HG02852 (cell line): ENCODE measurements at regions not wholly inside any gene's neighbourhood (a gene's known extent, or its start where the extent isn't known, plus 50 kb on each side); places are given as distances from the start of the nearest gene placed in this dataset.

Experiments
- ATAC-seq: cut with Tn5 transposase; IDR thresholded peaks from one replicate; pipeline ENCODE4 v1.9.1; 2021; ENCODE audit warnings: mild to moderate bottlenecking, moderate library complexity; ENCODE audit not compliant: unreplicated experiment

- ATAC-seq, result no peak
These were observed 140.4 kb upstream of the MAGI2 start for GRCh38 chr7:79593866-79594301.

DNA sequence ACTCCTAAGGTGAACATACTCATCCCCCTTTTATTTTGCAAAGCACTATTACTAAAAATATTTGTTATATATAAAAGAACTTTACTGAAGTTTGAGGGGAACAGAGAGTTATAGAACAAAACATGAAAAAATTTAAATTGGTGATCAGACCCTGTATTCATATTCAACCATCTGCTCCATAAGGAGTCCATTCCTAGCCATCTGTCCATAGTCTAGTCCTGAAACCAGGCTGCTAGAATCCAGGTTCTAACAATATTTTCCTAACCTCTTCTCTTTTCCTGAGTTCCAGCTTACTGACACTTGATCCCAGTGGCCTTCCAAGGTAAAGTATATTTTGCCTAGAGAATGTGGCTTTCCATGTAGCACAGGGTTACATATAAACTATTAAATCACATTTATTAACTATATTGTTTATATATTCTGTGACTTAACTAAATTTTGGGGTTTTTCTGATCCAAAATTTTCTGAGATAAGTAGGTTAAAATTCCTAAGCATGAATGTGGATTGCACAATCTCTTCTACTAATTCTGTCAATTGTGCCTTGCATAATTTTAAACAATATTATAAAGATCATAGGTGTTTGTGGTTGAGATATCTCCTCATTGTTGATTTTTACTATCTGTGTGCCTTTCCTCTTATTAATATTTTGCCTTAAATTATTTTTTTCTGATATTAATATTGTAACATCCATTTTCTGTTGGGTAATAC is 137.6 kb upstream of the MAGI2 start:
- ATAC-seq, result no peak

DNA sequence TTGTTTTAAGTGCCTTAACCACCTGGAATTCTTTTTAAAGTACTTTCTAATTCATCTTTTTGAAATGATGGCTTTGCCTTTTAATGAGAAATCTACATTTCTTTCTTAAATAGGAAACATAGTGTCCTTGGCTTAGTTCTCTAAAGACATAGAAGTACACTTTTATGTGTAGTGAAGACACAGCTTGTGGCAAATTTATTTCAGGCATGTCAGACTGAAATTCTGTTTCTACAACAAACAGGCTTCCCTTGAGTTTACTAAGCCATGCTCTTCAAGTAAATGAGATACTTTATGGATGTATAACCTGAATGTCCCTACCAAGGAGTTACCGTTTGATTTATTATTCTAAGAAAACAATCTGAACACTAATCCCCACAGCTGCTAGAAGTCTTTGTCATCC is 136.9 kb upstream of the MAGI2 start:
- ATAC-seq, result no peak

GRCh38 chr7:79570903-79571302 is 117.4 kb upstream of the MAGI2 start:
- ATAC-seq, result no peak

DNA sequence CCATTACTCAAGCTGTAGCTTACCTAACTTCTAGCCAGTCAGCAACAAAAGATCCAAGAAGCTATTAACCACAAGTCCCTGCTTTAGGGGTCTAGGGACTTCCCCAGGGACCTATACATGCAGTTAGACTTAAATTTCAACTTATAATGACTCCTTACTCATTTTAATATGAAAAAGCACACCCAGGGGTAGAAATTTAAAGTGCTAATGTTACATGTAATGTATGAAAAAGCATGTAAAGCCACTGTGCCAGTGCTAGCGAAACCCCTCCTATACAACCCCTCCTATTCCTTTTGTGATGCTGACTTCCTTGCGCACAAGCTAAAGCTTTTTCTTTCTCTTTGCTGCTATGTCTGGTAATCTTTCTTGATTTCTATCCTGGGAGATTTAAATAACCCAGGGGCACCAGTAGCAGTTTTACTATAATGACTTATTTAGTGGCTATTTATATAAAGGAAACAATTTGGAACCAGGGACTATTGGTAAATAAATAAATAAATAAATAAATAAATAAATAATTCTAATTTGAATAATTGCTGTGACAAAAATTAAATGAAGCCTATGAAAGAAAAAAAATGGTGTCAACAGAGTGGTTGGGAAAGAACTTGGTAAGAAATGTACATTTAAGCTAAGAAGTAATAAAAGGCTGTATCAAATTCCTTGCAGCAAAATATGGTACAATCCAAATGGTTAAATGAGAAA is 110.5 kb upstream of the MAGI2 start:
- no peak for ATAC-seq

DNA sequence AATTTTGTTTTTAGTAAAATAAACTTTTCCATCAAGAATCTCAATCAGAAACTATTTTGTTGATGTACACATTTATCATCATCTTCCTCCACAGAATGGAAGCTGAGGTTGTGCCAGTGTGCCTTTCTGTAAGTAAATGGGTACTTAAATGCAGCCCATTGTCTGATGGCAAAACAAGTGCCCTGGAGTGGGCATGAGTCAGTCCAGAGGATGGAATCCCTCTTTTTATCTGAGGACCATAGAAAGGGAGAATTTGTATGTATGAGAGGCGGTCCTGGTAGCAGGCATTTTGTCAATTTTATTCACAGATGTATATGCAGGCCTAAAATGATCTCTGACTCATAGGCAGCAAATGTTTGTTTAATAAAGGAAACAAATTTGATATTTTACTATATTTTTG is 102.1 kb upstream of the MAGI2 start:
- no peak for ATAC-seq

DNA sequence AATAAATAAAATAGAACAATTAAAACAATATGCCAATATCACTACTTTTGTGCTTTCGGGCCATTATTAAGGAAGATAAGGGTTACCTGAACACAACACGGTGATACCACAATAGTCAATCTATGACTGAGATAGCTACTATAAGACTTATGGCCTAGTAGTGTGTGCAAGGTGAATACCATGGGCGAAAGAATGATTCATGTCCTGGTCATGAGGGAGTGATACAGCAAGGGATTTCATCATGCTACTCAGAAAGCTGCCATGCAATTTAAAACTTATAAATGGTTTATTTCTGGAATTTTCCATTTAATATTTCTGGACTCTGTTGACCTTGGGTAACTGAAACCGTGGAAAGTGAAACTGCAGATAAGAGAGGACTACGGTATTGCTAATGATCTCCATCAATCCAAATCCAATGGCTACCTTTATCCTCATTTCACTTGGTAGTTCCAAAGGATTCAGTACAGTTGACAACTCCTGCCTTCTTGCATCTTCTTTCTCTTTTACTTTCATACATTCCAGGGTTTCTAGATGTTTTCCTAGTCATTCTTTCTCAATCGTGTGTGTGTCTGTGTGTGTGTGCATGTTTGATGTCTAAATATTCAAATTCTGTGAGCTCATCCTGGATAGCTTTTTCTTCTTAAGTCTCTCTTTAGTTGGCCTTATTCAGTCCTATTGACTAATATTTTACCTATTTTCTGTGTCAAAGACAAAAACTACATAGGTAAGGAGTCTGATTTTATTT is 100.5 kb upstream of the MAGI2 start:
- no peak for ATAC-seq

GRCh38 chr7:79552463-79552862 is 99.0 kb upstream of the MAGI2 start:
- ATAC-seq, result no peak

DNA sequence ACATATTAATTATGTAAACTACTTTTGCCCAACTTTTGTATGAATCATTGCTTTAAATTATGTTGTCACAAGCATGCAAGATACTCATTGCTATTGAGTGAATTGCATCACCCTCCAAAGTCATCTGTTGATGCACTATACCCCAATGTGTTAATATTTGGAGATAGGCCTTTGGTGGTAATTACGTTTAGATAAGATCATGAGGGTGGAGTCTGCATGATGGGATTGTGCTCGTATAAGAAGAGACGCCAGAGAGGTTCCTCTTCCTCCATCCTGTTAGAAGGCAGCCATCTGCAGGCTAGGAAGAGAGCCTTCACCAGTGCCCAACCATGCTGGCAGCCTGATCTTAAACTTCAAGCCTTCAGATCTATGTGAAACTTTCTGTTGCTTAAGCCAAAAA is 95.3 kb upstream of the MAGI2 start:
- no peak for ATAC-seq

- no peak for ATAC-seq
These were observed 93.7 kb upstream of the MAGI2 start for GRCh38 chr7:79547132-79547531.

- no peak for ATAC-seq
These were observed 87.1 kb upstream of the MAGI2 start for GRCh38 chr7:79540592-79540991.

GRCh38 chr7:79534128-79534527 is 80.7 kb upstream of the MAGI2 start:
- ATAC-seq, result no peak

DNA sequence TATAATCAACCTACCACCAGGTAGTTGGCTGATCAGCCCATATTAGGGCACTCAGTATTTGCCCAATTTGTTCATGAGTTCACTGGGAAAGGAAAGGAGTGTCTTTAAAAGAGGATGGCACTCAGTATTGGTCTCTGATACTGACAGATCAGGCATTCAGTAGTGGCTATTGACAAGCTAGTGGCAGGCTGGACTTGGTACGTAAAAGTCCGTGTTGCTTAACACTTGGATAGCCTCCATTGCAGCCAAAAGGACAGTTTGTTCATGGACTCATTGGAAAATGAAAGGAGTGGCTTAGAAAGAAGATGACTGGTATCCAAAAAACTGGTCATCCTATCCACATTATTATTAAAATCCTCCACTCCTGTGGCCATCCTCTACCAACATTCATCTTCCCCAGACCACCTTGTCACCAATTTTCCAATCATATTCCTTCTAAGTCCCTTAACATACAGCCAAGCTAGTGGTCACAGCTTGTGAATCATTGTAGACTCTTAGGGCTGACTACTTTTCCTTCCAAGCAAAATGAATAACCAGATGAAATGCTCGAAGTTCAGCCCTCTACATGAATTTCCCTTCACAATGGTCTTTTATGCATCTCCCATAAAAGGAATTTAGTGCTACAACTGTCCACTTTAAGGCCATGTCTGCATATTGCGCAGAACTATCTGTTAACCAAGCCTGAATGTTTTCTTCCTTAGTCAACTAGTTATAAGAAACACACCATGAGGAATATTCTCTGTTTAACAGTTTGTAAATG is 78.6 kb upstream of the MAGI2 start:
- no peak for ATAC-seq

DNA sequence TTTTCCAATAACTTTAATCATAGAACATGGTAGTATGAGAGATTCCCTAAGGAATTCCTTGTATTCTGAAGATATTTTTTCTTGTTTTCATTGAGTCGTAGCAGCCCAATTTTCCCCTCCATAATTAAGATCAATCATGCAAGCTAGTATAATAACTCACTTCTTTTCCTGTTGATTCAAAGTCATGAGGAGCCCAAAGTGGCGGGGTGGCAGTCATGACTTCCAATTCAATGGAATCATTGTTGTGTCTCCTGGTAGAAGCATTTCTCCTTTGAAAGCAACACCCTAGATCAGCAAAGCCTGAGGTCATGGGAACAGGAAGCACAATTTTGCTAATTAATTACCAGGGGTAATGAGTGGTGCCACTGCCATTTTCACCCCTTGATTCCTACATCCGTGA is 77.6 kb upstream of the MAGI2 start:
- no peak for ATAC-seq

- ATAC-seq, result no peak
These were observed 76.4 kb upstream of the MAGI2 start for GRCh38 chr7:79529881-79530235.

DNA sequence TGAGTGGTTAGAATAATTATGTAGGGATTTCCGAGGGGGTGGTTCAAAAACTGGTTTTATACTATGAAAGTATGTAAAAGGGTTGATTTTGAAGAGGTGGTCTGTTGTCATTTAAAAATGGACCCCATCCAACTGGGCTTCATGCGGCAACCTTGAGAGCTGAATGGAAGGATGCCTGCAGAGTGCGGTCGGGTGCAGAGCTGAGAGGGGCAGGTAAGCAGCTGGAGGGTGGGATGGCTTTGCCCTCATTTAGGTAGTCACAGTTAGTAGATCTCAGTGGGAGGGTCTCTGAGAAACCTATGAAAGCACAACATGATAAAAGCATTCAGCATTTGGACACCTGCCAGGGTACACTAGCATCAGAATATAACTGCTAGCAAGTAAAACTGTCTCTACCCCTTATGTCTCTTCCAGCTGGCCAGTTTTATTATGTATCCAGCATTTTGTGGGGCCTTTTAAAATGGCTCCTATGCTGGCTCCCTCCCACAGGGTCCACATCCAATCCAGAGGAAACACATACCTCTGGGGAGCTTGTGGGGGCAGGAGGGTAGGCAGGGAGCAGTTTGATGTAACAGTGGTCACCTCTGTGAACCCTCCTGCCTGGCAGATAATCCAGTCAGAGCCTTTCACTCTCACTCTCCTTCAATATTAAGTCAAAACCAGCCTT is 75.9 kb upstream of the MAGI2 start:
- ATAC-seq, result no peak

- ATAC-seq, result no peak
These were observed 75.0 kb upstream of the MAGI2 start for GRCh38 chr7:79528421-79528820.

DNA sequence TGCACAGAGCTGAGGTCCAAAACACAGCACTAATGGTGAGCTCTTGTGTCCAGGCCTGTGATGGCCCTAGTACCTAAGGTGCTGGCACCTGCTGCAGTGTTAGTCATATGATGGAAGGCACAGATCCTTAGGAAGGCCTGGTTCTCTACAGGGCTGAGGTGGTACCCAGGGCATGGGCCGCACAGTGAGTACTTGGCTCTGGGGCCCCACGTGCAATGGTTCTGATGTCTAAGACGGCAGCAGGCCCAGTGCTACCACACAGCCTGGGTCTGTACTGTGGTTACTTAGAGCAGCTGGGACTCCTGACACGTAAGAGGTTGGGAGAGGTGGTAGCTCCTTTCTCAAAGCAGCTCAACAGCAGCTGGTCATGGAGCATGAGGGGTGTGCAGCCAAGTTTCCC is 70.6 kb upstream of the MAGI2 start:
- no peak for ATAC-seq

- no peak for ATAC-seq
These were observed 70.0 kb upstream of the MAGI2 start for GRCh38 chr7:79523436-79523835.

- no peak for ATAC-seq
These were observed 67.1 kb upstream of the MAGI2 start for GRCh38 chr7:79520543-79520942.

DNA sequence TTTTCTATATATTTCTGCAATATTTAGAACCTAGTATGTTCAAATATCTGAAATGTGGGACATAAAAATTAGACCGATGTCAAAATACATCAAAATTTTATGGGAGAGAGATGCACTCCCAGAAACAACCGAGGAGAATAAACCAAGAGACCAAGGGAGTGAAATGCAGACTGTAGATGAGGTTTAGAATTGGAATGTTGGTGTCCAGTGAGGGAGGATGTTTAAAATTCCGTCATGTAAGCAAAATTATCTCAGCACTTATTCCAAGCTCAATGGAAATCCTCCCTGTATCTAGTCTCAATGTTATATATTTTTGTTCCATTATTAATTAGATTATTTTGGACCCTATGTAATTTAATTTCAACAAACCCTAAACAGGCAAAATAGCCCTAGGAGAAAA is 61.9 kb upstream of the MAGI2 start:
- ATAC-seq, result no peak
